T-cell (primary cell): ENCODE measurements at regions not wholly inside any gene's neighbourhood (a gene's known extent, or its start where the extent isn't known, plus 50 kb on each side); places are given as distances from the start of the nearest gene placed in this dataset.

Experiments
- ATAC-seq, 4 experiments: fragments of 200-7000 bp in 3 of 4; fragments of 150-1000 bp in 1 of 4; cut with Tn5 transposase; replicated peaks in 1 of 4; 1 replicate in 3 of 4; 2 replicates in 1 of 4; pipeline ENCODE4 v1.10.0; 2021; ENCODE audit warnings: moderate library complexity in 3 of 4, mild to moderate bottlenecking in 2 of 4, moderate number of reproducible peaks in 1 of 4
- CTCF ChIA-PET, 2 donors: fragments of 300-600 bp; sonication (Branson Sonifier 250); formaldehyde crosslinking; loops; one replicate each; lab custom pipeline; 2022; ENCODE audit warnings: antibody characterized with exemption in 2 of 2; lab: Charles Lee
- POLR2A ChIA-PET, 2 donors: fragments of 300-600 bp; sonication (Branson Sonifier 250); formaldehyde crosslinking; loops; one replicate each; lab custom pipeline; 2022; ENCODE audit warnings: antibody characterized with exemption in 2 of 2; lab: Charles Lee
- DNase-seq, 35 experiments: peaks; one replicate each; pipeline versions ENCODE4 v3.0.0 to v3.0.0-alpha.2; 2013 to 2023
- H3K27ac ChIP-seq: one replicate; pipeline ENCODE4 v1.5.1; 2013; ENCODE audit warnings: low read length
- H3K27me3 ChIP-seq, 2 experiments: replicated peaks in 1 of 2; 1 replicate in 1 of 2; 2 replicates in 1 of 2; pipeline versions ENCODE4 v1.6.1 to v1.7.0; 2013; ENCODE audit warnings: low read length in 1 of 2, mixed read lengths in 1 of 2; ENCODE audit not compliant: control insufficient read depth in 2 of 2, insufficient read depth in 2 of 2; ENCODE audit errors: extremely low read depth in 1 of 2
- H3K36me3 ChIP-seq, 2 donors: 1 replicate in 1 of 2; 2 replicates in 1 of 2; pipeline versions ENCODE4 v1.6.1 to v1.7.0; 2013; ENCODE audit warnings: low read length in 1 of 2; ENCODE audit not compliant: control insufficient read depth in 2 of 2, insufficient read depth in 1 of 2; ENCODE audit errors: extremely low read depth in 1 of 2
- H3K4me1 ChIP-seq, 2 experiments: 1 replicate in 1 of 2; 2 replicates in 1 of 2; pipeline versions ENCODE4 v1.6.1 to v1.7.0; 2013; ENCODE audit warnings: low read length in 2 of 2, mixed read lengths in 1 of 2; ENCODE audit not compliant: insufficient read depth in 2 of 2, control insufficient read depth in 1 of 2; ENCODE audit errors: extremely low read depth in 1 of 2
- H3K4me3 ChIP-seq, 2 donors: 1 replicate in 1 of 2; 2 replicates in 1 of 2; pipeline versions ENCODE4 v1.5.1 to v1.7.0; 2013; ENCODE audit warnings: mild to moderate bottlenecking in 2 of 2, low read length in 1 of 2, moderate library complexity in 1 of 2; ENCODE audit not compliant: control insufficient read depth in 1 of 2; ENCODE audit errors: extremely low read depth in 1 of 2
- H3K9me3 ChIP-seq: 2 replicates; pipeline ENCODE4 v1.7.0; 2013
- H3K27ac Mint-ChIP-seq, 2 donors: one replicate each; pipeline ENCODE4 v1.8.0; 2020 to 2021; ENCODE audit warnings: mild to moderate bottlenecking in 2 of 2, mixed read lengths in 2 of 2
- H3K27me3 Mint-ChIP-seq, 2 donors: one replicate each; pipeline ENCODE4 v1.8.0; 2021 to 2022; ENCODE audit warnings: mixed read lengths in 2 of 2
- H3K36me3 Mint-ChIP-seq: one replicate; pipeline ENCODE4 v1.8.0; 2021; ENCODE audit warnings: mixed read lengths
- H3K4me1 Mint-ChIP-seq, 3 donors: one replicate each; pipeline ENCODE4 v1.8.0; 2020 to 2022; ENCODE audit warnings: mixed read lengths in 3 of 3, mild to moderate bottlenecking in 1 of 3
- H3K4me3 Mint-ChIP-seq, 3 donors: one replicate each; pipeline ENCODE4 v1.8.0; 2020 to 2022; ENCODE audit warnings: mild to moderate bottlenecking in 3 of 3, mixed read lengths in 3 of 3, moderate library complexity in 3 of 3
- H3K9me3 Mint-ChIP-seq, 3 donors: one replicate each; pipeline ENCODE4 v1.8.0; 2020 to 2022; ENCODE audit warnings: mixed read lengths in 3 of 3
- WGBS: methylation state at CpG from one replicate; pipeline ENCODE4 v1.1.5; 2013; ENCODE audit warnings: missing lambda C conversion rate; ENCODE audit not compliant: insufficient coverage; 5-methylcytosine and 5-hydroxymethylcytosine counted together

- no peak overlapping the region for H3K27ac Mint-ChIP-seq
- no peaks in the 10 kb centered on the region for H3K4me1 ChIP-seq
- ATAC-seq (no peak), DNase-seq (no peak)
- H3K4me1 Mint-ChIP-seq = no peaks in the 10 kb centered on the region
- no peaks in the 10 kb centered on the region for H3K36me3 ChIP-seq
- ChIA-PET POLR2A (no interaction called here), CTCF (no interaction called here)
- H3K4me3 Mint-ChIP-seq = no peak overlapping the region
- H3K9me3 Mint-ChIP-seq = peaks cover 0 to 2% (median 2%) of the 10 kb centered on the region in 3 donors
- H3K27me3 Mint-ChIP-seq = peaks cover 10 to 15% of the 10 kb centered on the region in 2 donors
- H3K36me3 Mint-ChIP-seq = no peaks in the 10 kb centered on the region
- WGBS = 91% methylated on average over 7 of the region's 17 CpGs
- H3K4me3 ChIP-seq = no peak overlapping the region
- H3K9me3 ChIP-seq = no peaks in the 10 kb centered on the region
- H3K27ac ChIP-seq = no peak overlapping the region
- peaks cover 0 to 30% of the 10 kb centered on the region in 2 experiments for H3K27me3 ChIP-seq
Measured at GRCh38 chr12:131346555-131347344, 364.1 kb upstream of the SFSWAP start.

- Mint-ChIP-seq H3K4me1 (no peaks in the 10 kb centered on the region), H3K4me3 (no peak overlapping the region), H3K27ac (no peak overlapping the region), H3K27me3 (peaks cover 10 to 15% of the 10 kb centered on the region in 2 donors), H3K9me3 (no peaks in the 10 kb centered on the region), H3K36me3 (no peaks in the 10 kb centered on the region)
- Histone ChIP-seq H3K4me1 (no peaks in the 10 kb centered on the region), H3K4me3 (no peak overlapping the region), H3K9me3 (no peaks in the 10 kb centered on the region), H3K27me3 (peaks cover 0 to 30% of the 10 kb centered on the region in 2 experiments), H3K27ac (no peak overlapping the region), H3K36me3 (no peaks in the 10 kb centered on the region)
- ChIA-PET CTCF (no interaction called here), POLR2A (no interaction called here)
- DNase-seq (no peak), ATAC-seq (no peak)
- WGBS = 78% methylated on average over 10 of the region's 11 CpGs
Measured at GRCh38 chr12:131347345-131347714, 363.6 kb upstream of the SFSWAP start.

GRCh38 chr12:131347732-131348131, 363.2 kb upstream of the SFSWAP start:
- no peak overlapping the region for H3K27ac ChIP-seq
- Mint-ChIP-seq H3K36me3 (no peaks in the 10 kb centered on the region), H3K4me3 (no peak overlapping the region), H3K27ac (no peak overlapping the region), H3K4me1 (no peaks in the 10 kb centered on the region), H3K9me3 (no peaks in the 10 kb centered on the region), H3K27me3 (peaks cover 10 to 15% of the 10 kb centered on the region in 2 donors)
- 96% methylated on average over 7 of the region's 7 CpGs for WGBS
- ATAC-seq (no peak), DNase-seq (no peak)
- H3K4me1 ChIP-seq = no peaks in the 10 kb centered on the region
- no peaks in the 10 kb centered on the region for H3K9me3 ChIP-seq
- POLR2A ChIA-PET = no interaction called here
- H3K4me3 ChIP-seq = no peak overlapping the region
- H3K36me3 ChIP-seq = no peaks in the 10 kb centered on the region
- CTCF ChIA-PET = no interaction called here
- H3K27me3 ChIP-seq = peaks cover 0 to 32% of the 10 kb centered on the region in 2 experiments

- Mint-ChIP-seq H3K9me3 (no peaks in the 10 kb centered on the region), H3K27ac (no peak overlapping the region), H3K4me1 (no peaks in the 10 kb centered on the region), H3K4me3 (no peak overlapping the region), H3K27me3 (peaks cover 10 to 15% of the 10 kb centered on the region in 2 donors), H3K36me3 (no peaks in the 10 kb centered on the region)
- no peaks in the 10 kb centered on the region for H3K36me3 ChIP-seq
- H3K27me3 ChIP-seq = peaks cover 0 to 32% of the 10 kb centered on the region in 2 experiments
- WGBS = 67% methylated on average over 9 of the region's 13 CpGs
- CTCF ChIA-PET = no interaction called here
- no peak overlapping the region for H3K27ac ChIP-seq
- no peak overlapping the region for H3K4me3 ChIP-seq
- H3K4me1 ChIP-seq = no peaks in the 10 kb centered on the region
- no peaks in the 10 kb centered on the region for H3K9me3 ChIP-seq
- POLR2A ChIA-PET = no interaction called here
- ATAC-seq = no peak
- no peak for DNase-seq
Measured at GRCh38 chr12:131348231-131348630, 362.7 kb upstream of the SFSWAP start.

GRCh38 chr12:131348646-131349045, 362.2 kb upstream of the SFSWAP start:
- no CpG with 5 or more reads among the region's 4 CpGs for WGBS
- Histone ChIP-seq H3K4me1 (no peaks in the 10 kb centered on the region), H3K9me3 (no peaks in the 10 kb centered on the region), H3K4me3 (no peak overlapping the region), H3K27me3 (peaks cover 0 to 32% of the 10 kb centered on the region in 2 experiments), H3K36me3 (no peaks in the 10 kb centered on the region), H3K27ac (no peak overlapping the region)
- Mint-ChIP-seq H3K27ac (no peak overlapping the region), H3K36me3 (no peaks in the 10 kb centered on the region), H3K4me3 (no peak overlapping the region), H3K4me1 (no peaks in the 10 kb centered on the region), H3K9me3 (no peaks in the 10 kb centered on the region), H3K27me3 (peaks cover 10 to 15% of the 10 kb centered on the region in 2 donors)
- ChIA-PET POLR2A (no interaction called here), CTCF (no interaction called here)
- DNase-seq (no peak), ATAC-seq (no peak)

GRCh38 chr12:131349397-131350127, 361.3 kb upstream of the SFSWAP start:
- Histone ChIP-seq H3K4me1 (no peaks in the 10 kb centered on the region), H3K36me3 (no peaks in the 10 kb centered on the region), H3K9me3 (no peaks in the 10 kb centered on the region), H3K27ac (no peak overlapping the region), H3K27me3 (peaks cover 0 to 37% of the 10 kb centered on the region in 2 experiments), H3K4me3 (no peak overlapping the region)
- H3K27me3 Mint-ChIP-seq = peaks cover 15 to 21% of the 10 kb centered on the region in 2 donors
- WGBS = 92% methylated on average over 15 of the region's 20 CpGs
- no peak for DNase-seq
- H3K9me3 Mint-ChIP-seq = no peaks in the 10 kb centered on the region
- CTCF ChIA-PET = interaction anchor here in 1 of 2 donors (0.6 kb wide), 1 partner anchor 376 kb away, joined by 3 read pairs; no protein-coding TSS in a partner anchor
- H3K4me1 Mint-ChIP-seq = no peaks in the 10 kb centered on the region
- no peak overlapping the region for H3K4me3 Mint-ChIP-seq
- H3K36me3 Mint-ChIP-seq = no peaks in the 10 kb centered on the region
- POLR2A ChIA-PET = no interaction called here
- no peak overlapping the region for H3K27ac Mint-ChIP-seq
- no peak for ATAC-seq
